A549 (cell line): ENCODE measurements at regions not wholly inside any gene's neighbourhood (a gene's known extent, or its start where the extent isn't known, plus 50 kb on each side); places are given as distances from the start of the nearest gene placed in this dataset.
"Not testable (repeated sequence)": the region's sequence is repeated elsewhere in the genome, so short reads cannot be mapped to it uniquely, and the experiment has no call there.

Experiments used
- ATAC-seq, 2 experiments: fragments of 200-7000 bp in 1 of 2; fragments of >200 bp in 1 of 2; cut with Nextera tagmentation in 1 of 2; cut with Tn5 transposase in 1 of 2; 3 replicates each; pipeline versions ENCODE4 v1.8.0 to v1.9.1; 2018 to 2020; ENCODE audit warnings: mild to moderate bottlenecking in 1 of 2, moderate library complexity in 1 of 2
- CTCF ChIA-PET: fragments of 300-600 bp; sonication (Branson Sonifier 250); formaldehyde crosslinking; extraction: SDS; loops from one replicate; lab custom pipeline; 2021; ENCODE audit warnings: antibody characterized with exemption, inconsistent platforms; lab: Yijun Ruan, JAX
- POLR2A ChIA-PET: fragments of 350-600 bp; formaldehyde crosslinking; extraction: SDS; loops from one replicate; lab custom pipeline; 2021; ENCODE audit warnings: antibody characterized with exemption, inconsistent platforms; lab: Yijun Ruan, JAX
- DNase-seq, 2 experiments: peaks; one replicate each; pipeline versions ENCODE4 v3.0.0 to v3.0.0-alpha.2; 2011 to 2016; ENCODE audit warnings: low read depth in 1 of 2, low spot score in 1 of 2
- FAIRE-seq: peaks from 2 replicates; lab custom pipeline; 2011; peaks lifted over from hg19 to GRCh38; lab: Jason Lieb, UNC
- H3K27ac ChIP-seq, 2 experiments: fragments of >200 bp; sonication (Bioruptor Twin); formaldehyde crosslinking; 3 replicates each; pipeline ENCODE4 v1.5.1; 2016 to 2017
- H3K4me1 ChIP-seq: fragments of >200 bp; sonication (Bioruptor Twin); formaldehyde crosslinking; 3 replicates; pipeline ENCODE4 v1.6.1; 2016
- H3K4me2 ChIP-seq: fragments of >200 bp; sonication (Bioruptor Twin); formaldehyde crosslinking; 3 replicates; pipeline ENCODE4 v1.6.1; 2016
- H3K4me3 ChIP-seq: fragments of >200 bp; sonication (Bioruptor Twin); formaldehyde crosslinking; 3 replicates; pipeline ENCODE4 v1.5.1; 2016
- H3K9me3 ChIP-seq: fragments of >200 bp; sonication (Bioruptor Twin); formaldehyde crosslinking; 3 replicates; pipeline ENCODE4 v1.6.1; 2016
- BHLHE40 ChIP-seq: IDR thresholded peaks from 2 replicates; pipeline ENCODE4 v1.6.1; 2012; ENCODE audit warnings: low read depth, low read length, inconsistent platforms
- EP300 ChIP-seq, 2 experiments: fragments of >200 bp; sonication (Bioruptor Twin); formaldehyde crosslinking; IDR thresholded peaks; 2 replicates in 1 of 2; 3 replicates in 1 of 2; pipeline ENCODE4 v1.6.1; 2016 to 2017
- HDAC2 ChIP-seq: fragments of 200-600 bp; sonication (generic); IDR thresholded peaks from 2 replicates; pipeline ENCODE4 v1.6.1; 2016
- HOXB5 ChIP-seq: fragments of 250-450 bp; sonication (Bioruptor Pico); IDR thresholded peaks from 2 replicates; pipeline ENCODE4 v1.5.0; 2020; ENCODE audit warnings: mild to moderate bottlenecking, moderate library complexity
- JUNB ChIP-seq: fragments of >200 bp; sonication (Bioruptor Twin); formaldehyde crosslinking; IDR thresholded peaks from 2 replicates; pipeline ENCODE4 v1.6.1; 2016
- KDM1A ChIP-seq: fragments of 200-600 bp; sonication (generic); IDR thresholded peaks from 2 replicates; pipeline ENCODE4 v1.6.1; 2016; ENCODE audit warnings: low read depth, mild to moderate bottlenecking
- KDM5A ChIP-seq: fragments of 200-600 bp; sonication (generic); IDR thresholded peaks from 2 replicates; pipeline ENCODE4 v1.6.1; 2016; ENCODE audit warnings: antibody characterized with exemption, mild to moderate bottlenecking
- NFE2L2 ChIP-seq: fragments of 150-350 bp; conservative IDR thresholded peaks from 2 replicates; pipeline ENCODE4 v1.6.1; 2014; ENCODE audit warnings: low read length
- RAD21 ChIP-seq, 2 experiments: fragments of >200 bp in 1 of 2; sonication (Bioruptor Twin) in 1 of 2; formaldehyde crosslinking in 1 of 2; IDR thresholded peaks in 1 of 2; conservative IDR thresholded peaks in 1 of 2; 2 replicates in 1 of 2; 3 replicates in 1 of 2; pipeline ENCODE4 v1.6.1; 2012 to 2018; ENCODE audit warnings: inconsistent platforms in 1 of 2
- RCOR1 ChIP-seq: fragments of 150-350 bp; IDR thresholded peaks from 2 replicates; pipeline ENCODE4 v1.6.1; 2014; ENCODE audit warnings: antibody characterized with exemption, low read length, low read depth
- REST ChIP-seq: fragments of 200-600 bp; sonication (generic); IDR thresholded peaks from 2 replicates; pipeline ENCODE4 v1.6.1; 2016; ENCODE audit warnings: antibody characterized with exemption, mild to moderate bottlenecking, moderate library complexity
- TFCP2L1 ChIP-seq: fragments of 250-450 bp; sonication (Bioruptor Pico); IDR thresholded peaks from 2 replicates; pipeline ENCODE4 v1.5.0; 2021; ENCODE audit warnings: mild to moderate bottlenecking
- USF2 ChIP-seq: fragments of 450-650 bp; IDR thresholded peaks from 2 replicates; pipeline ENCODE4 v1.6.1; 2014; ENCODE audit warnings: antibody characterized with exemption
- ZC3H11A ChIP-seq: fragments of 450-650 bp; IDR thresholded peaks from 2 replicates; pipeline ENCODE4 v1.6.1; 2014; ENCODE audit warnings: antibody characterized with exemption, mild to moderate bottlenecking
- WGBS: methylation state at CpG from one replicate; pipeline ENCODE4 v1.1.6; 2017; ENCODE audit errors: missing lambda C conversion rate; 5-methylcytosine and 5-hydroxymethylcytosine counted together

GRCh38 chr2:167637741-167638140, 609.7 kb downstream of the STK39 start:
- no peak overlapping the region for H3K4me2 ChIP-seq
- POLR2A ChIA-PET = no interaction called here
- no peaks in the 10 kb centered on the region for H3K4me1 ChIP-seq
- DNase-seq = no peak
- H3K9me3 ChIP-seq = no peaks in the 10 kb centered on the region
- ATAC-seq = no peak
- TF ChIP-seq ZC3H11A = no peak
- no peak for TF ChIP-seq KDM5A
- TF ChIP-seq HDAC2 = no peak
- no peak for TF ChIP-seq RCOR1
- no peak for TF ChIP-seq BHLHE40
- no peak for TF ChIP-seq TFCP2L1 (CRISPR knock-in tag)
- TF ChIP-seq, all 56 proteins: peak for 0
- no peak for FAIRE-seq
- CTCF ChIA-PET = no interaction called here
- no peak overlapping the region for H3K27ac ChIP-seq
- no peak overlapping the region for H3K4me3 ChIP-seq

- POLR2A ChIA-PET, H3K4me1 ChIP-seq, H3K9me3 ChIP-seq, FAIRE-seq, H3K4me2 ChIP-seq, CTCF ChIA-PET, H3K4me3 ChIP-seq, H3K27ac ChIP-seq, ATAC-seq, DNase-seq: not testable (repeated sequence)
- 0% methylated on average over 1 of the region's 1 CpG for WGBS
Observed at GRCh38 chr2:167632271-167632670, 615.1 kb downstream of the STK39 start.

GRCh38 chr2:167626961-167627360, 620.4 kb downstream of the STK39 start:
- POLR2A ChIA-PET = no interaction called here
- H3K4me3 ChIP-seq = no peak overlapping the region
- ATAC-seq (no peak), FAIRE-seq (no peak), DNase-seq (no peak)
- H3K4me2 ChIP-seq = no peak overlapping the region
- H3K4me1 ChIP-seq = no peaks in the 10 kb centered on the region
- no peak overlapping the region for H3K27ac ChIP-seq
- TF ChIP-seq HDAC2 (no peak), NFE2L2 (no peak), JUNB (no peak), RAD21 (conservative IDR thresholded peaks at IDR 0.05 in 1 of 2, IDR thresholded peaks at IDR 0.05 in 1 of 2) (no peak), REST (no peak)
- no peaks in the 10 kb centered on the region for H3K9me3 ChIP-seq
- CTCF ChIA-PET = no interaction called here

GRCh38 chr2:167626301-167626700, 621.1 kb downstream of the STK39 start:
- Histone ChIP-seq H3K4me3 (no peak overlapping the region), H3K4me2 (no peak overlapping the region), H3K27ac (no peak overlapping the region), H3K9me3 (no peaks in the 10 kb centered on the region), H3K4me1 (no peaks in the 10 kb centered on the region)
- ATAC-seq (no peak), DNase-seq (no peak), FAIRE-seq (no peak)
- CTCF ChIA-PET = interaction anchor here (0.6 kb wide), 1 partner anchor 18 kb away, joined by 3 read pairs; no protein-coding TSS in a partner anchor
- POLR2A ChIA-PET = no interaction called here
- TF ChIP-seq HOXB5 (CRISPR knock-in tag) (no peak), KDM1A (no peak), EP300 (IDR thresholded peaks at IDR 0.05) (no peak), REST (no peak), USF2 (no peak)
- whole genome bisulfite sequencing = 5% methylated on average over 1 of the region's 1 CpG
